HG02981 (cell line): ENCODE measurements at regions not wholly inside any gene's neighbourhood (a gene's known extent, or its start where the extent isn't known, plus 50 kb on each side); places are given as distances from the start of the nearest gene placed in this dataset.
A peak's percentile ranks its signal among the peaks of the same experiment; 100 is the strongest.

ENCODE experiments used
- ATAC-seq: cut with Tn5 transposase; IDR thresholded peaks from one replicate; pipeline ENCODE4 v1.9.1; 2021; ENCODE audit warnings: mild to moderate bottlenecking, moderate library complexity; ENCODE audit not compliant: unreplicated experiment

DNA sequence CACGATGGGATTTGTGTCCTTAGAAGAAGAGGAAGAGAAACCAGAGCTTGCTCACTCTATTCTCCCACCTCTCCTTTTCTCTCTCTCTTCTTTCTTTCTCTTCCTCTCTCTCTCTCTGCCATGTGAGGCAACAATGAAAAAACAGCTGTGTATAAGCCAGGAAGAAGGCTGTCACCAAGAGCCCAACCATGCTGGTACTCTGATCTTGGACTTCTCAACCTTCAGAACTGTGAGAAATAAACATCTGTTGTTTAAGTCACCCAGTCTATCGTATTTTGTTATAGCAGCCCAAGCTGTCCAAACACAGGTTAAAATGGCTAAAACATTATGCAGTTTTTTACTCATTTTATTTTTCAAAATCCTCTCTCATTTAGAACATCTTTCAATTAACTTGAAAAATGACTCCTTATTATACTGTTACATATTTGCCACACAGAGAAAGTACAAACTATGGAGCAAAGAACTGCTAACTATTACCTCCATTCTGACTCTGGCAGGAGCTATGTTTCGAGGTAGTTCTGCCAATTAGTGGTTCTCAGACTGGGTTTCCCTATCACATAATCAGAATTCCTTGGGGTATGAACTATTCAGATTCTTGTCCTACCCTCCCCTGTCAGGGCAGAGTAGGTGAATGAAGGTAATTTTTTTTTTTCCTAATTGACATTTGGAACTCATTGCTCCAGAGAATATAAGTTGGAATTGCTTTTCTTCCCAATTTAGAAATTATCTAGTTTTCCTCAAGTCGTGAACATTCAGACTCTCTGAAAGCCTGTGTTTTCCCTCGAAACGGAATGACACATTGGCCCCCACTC lies 434.6 kb downstream of the ENC1 start:
- ATAC-seq: no peak

DNA sequence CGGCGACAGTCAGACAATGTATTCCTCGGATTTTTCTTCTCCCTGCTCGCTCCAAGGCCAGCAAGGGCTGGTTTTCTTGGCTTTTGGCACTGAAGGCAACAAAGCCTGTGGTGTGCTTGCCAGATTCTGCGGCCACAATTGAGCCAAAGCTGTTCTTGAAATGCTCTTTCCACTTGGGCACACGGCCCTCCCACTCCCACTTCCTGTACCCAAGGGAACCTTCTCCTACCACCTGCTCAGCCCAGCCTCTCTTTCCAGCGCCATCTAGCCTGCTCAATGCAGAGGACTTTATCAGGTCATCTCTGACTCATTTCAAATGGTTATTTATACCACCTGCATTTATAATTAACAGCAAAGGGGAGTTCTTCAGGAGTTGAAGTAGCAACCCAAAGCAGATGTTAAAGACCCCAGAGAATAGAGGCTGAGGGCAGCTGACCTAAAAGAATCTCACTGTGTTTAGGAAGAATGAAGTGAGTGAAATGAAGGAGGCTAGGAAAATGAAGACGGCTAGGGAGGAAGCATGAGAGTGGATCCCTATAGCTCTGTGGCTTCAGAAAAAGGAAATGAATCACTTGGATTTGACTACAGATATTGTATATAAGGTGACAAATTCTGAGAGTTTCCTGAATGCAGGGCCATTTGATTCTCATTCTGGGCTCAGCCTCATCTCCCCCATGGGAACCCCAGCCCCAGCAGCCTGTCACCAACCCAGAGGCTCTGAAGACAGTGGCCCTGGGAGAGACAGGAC lies 439.0 kb downstream of the ENC1 start:
- ATAC-seq: peak; percentile 67

DNA sequence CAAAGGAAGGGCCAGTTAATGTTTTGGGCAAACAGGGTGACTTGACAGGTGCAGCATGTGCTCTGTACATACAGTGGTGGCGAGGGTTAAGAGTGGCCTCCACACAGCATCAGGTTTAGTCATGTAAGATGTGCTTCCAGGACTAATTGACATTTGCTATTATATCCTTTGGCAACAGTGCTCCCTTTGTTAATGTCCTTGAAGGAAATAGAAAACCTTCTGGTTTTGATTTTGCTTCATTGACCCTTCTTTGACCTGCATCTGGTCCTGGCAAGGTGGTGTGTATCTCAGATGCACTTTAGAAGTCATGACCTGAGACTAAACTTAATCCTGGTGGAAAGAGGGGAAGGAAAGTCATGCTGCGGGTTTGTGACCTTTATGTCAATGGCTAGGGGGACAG lies 440.0 kb downstream of the ENC1 start:
- ATAC-seq: no peak

DNA sequence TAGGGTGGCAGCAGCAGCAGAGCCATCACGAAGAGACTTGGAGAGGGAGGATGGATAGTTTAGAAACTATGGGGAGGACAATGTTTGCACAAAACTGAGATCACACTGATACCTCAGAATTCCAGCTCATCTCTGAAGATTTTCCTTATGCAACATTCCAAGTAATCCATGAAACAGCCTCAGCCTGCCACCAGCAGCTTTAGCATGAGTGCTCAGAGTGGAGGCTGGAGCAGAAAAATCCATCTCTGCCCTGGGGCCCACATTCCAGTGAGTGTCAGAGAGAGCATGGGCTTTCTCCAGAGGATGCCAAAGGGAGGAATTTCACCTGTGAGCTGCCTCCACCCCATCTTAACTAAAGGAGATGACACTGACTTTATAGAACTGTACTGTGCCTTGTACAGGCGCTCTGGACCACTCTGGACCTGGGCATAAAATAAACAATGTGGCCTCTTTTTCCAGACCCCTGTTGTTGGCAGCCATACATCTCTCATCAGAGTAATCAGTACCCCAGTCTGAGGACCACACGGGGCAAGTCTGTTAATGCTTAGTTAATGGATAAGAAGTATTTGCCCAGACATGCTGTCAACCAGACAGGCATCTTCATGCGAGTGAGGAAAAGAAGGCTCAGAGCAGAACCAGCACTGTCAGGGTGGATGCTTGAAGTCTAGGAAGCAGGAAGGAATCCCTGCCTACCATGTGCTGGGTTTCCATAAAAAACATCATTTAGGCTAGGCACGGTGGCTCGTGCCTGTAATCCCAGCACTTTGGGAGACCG lies 440.9 kb downstream of the ENC1 start:
- ATAC-seq: no peak

DNA sequence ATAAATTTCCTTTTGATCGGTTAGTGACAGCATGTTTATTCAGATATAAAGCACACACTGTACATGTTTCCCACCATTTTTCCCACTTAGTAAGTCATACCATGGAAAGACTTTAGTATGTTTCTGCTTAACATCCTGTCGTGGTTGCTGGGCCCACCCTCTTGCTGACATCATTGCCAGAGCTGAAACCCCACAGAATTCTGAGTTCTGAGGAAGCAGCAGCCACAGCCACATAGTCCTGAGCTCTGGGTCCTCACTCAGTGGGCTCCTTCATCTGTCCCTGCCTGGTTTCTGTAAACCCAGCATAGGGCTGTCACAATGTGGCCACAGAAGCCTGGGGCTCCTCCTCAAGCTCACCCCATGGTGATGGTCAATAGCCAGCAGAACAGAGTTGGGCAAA lies 441.5 kb downstream of the ENC1 start:
- ATAC-seq: peak; percentile 42

DNA sequence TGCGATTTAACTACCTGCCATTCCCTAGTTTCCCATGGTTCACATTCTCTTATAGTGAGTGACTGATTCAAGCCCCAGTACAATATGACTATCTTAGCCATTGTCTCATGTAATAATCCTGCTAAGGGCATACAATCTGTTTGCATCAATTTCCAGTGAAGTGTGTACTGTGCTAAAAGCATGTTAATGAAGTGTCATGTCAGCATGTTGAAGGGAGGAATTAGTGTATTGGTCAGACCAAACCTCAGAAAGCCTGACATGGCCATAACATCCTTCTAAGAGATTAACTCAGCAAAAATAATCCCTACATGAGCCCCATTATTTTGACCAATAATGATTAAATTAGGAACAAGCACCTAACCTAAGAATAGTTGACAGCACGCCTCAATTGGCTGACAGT lies 442.4 kb downstream of the ENC1 start:
- no peak for ATAC-seq

DNA sequence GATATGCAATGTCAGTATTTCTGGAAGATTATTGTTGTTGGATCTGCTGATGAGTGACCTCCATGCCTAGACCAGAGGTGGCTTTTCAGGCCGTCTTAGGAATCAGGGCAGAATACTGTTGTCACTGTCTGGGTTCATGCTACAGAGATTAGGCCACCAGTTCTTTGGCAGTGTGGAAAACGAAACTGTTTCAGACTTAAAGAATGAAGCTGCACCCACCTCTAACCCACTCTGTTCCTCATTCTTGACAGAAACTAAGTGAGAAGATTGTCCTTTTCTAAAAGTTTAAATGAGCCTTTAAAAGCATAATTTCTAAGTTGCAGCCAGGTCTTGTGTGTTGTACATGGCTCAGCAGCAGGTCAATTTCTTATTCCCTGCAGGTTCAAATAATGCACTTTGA lies 444.3 kb downstream of the ENC1 start:
- ATAC-seq: peak; percentile 62

DNA sequence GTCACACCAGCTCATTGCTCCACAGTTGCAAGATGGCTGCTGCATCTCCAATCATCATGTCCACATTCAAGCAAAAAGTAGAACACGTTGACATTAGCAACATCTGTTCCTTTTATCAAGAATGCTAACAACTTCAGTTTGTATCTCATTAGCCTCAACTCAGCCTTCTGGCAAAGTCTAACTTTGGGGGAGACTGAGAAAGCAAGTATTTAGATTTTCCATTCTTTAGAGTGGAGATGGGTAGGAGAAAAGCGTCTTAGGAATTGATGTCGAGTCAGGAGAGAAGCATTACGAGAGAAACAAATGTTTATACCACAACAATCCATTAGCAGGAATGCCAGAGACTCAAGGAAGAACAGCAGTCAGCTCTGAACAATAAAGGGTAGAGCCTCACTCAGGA lies 446.3 kb downstream of the ENC1 start:
- no peak for ATAC-seq

DNA sequence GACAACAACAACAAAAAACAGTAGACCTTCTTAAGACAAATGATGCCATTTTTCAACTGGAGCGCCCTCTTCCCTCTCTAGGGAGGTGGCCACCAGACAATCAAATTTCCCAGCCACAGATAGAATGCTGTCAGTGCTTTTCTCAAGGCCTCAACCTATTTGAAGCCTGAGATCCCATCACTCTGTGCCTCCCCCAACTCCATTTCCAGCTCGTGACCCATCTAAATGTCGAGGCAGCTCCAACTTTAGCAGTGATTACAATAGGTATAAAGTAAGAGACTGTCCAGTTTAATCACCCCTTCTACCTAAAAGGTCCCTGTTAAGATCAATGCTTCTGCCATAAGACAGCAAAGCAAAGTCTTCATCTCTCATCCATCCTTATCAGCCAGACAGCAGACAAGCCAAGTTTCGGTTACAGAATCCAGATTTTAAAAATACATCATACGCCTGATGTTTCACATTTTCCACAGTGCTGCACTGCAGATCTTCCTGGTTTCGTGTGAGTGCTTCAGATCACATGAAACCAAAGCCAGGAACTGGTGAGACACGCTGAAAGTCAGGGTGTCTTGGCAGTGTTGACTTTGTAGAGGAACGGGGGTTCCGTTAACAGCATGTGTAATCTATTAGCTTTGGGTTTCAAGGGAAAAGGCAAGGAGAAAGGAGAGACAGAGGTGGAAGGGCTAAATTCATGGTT lies 447.8 kb downstream of the ENC1 start:
- no peak for ATAC-seq

DNA sequence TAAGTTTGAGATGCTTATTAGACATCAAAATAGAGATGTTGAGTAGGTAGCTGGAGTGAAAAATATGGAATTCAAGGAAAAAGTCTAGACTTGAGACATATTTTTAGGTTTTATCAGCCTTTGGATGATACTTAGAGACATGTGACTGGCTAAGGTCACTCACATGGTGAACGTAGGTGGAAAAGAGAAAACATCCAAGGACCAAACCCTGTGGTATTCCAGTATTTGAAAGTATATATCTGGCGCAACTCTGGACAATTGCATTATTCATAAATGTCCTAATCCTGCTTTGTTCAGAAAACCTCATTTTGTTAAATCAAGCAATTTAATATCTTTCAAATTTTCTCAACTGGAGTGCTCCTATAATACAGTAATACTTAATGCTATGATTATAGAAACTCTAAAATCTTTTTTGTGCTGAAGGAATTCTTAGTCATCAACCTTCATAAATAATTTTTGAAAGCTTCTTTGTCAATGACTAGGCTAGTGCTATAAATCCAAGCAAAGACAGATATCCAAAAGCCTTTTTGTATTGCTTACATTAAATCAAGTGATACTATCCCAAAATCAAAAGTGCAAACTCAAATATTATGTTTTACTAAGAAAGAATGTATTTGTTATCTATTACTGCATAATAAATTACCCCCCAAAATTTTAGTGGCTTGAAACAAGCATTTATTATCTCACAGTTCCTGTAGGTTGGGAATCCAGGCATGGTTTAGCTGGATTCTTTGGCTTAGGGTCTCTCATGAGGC lies 452.0 kb downstream of the ENC1 start:
- no peak for ATAC-seq

DNA sequence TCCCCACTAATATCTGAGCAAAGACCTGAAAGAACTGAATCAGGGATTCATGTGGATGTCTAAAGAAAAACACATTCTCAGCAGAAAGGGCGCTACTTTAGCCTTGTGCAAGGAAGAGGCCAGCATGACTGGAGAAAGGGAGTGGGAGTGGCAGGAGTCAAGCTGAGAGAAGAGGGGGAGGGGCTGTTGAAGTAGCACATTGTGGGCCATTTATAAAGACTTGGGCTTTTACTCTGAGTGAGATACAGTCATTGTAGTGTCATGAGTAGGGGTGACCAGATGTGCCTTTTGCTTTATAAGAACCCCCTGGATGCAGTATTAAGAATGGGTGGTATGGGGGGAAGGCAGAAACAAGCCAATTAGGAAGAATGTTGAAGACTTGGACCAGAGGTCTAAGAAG lies 452.8 kb downstream of the ENC1 start:
- ATAC-seq: no peak

DNA sequence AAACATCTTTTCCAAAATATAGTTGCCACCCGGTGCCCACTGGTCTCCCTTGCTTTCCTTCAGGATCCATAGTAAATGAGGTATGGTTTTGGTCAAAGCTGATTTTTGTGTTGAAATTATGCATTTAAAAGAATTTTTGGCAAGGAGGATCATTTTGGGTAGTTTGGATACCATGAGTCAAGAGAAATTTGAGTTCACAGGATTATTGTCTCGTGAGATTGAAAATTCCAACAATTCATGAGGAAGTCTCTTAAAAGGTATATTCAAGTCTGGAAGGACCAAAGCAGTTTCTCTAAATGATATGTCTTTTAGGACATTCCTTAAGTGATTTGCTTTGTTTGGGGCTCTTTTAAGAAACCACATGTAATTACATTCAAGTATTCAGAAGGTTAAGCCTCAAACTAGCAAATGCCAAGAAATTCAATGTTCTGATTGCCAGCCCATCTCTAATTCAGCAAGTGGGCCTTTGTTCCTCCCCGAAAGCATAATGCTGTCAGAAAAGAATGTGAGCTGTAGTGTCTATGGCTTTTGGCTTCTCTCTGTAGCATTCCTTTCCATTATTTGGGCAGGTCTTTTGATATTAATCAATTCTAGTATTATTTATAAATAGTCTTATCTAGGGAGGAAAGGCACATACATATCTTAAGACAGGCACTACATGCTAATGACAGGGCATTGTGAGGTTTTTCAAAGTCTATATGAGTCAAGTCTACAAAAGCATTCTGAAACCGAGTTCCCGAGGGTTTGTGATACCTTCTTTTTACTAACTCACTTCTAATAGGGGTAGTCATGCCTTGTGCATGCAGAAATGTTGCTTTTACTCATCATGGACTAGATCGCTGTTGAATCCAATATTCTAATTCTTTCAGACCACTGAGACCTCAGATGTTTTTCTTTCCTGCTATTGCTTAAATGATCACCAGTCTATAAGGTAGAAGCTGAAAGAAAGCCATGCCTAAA lies 453.9 kb downstream of the ENC1 start:
- ATAC-seq: no peak

DNA sequence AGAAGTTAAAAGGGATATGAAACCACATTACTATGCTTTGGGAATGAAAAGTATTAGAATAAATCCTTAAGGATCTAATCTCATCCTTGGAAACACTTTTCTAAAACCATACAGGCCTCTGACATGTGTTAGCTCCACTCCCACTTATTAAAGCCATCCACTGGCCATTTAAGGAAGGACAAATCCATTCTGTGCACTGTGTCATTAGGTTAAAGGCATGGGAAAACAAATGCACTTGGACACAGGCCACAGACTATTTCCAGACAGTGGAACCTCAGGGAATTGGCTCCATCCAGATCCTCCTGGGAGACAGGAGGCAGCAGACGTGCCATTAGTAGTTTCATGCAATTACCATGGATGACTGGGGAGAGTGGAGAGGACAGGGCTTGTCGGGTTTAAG lies 454.9 kb downstream of the ENC1 start:
- ATAC-seq: no peak

DNA sequence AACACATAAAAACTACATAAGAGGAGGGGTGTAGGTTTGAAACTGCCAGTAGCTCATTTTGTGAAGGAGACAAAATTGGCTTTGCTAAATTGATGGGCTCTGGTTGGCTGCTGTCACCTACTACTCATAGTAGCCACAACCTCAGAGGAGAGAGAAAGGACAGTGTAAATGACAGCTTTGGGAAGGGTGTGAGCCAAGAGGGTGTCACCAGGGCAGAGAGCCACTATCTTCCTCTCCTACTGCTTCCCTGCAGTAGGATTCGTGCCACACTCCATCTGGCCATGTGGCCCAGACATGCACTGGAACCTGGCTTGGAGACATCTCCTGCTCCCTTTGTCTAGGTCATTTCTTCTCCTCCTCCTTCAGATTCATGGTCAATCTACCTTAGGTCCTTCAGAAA lies 455.9 kb downstream of the ENC1 start:
- ATAC-seq: no peak

DNA sequence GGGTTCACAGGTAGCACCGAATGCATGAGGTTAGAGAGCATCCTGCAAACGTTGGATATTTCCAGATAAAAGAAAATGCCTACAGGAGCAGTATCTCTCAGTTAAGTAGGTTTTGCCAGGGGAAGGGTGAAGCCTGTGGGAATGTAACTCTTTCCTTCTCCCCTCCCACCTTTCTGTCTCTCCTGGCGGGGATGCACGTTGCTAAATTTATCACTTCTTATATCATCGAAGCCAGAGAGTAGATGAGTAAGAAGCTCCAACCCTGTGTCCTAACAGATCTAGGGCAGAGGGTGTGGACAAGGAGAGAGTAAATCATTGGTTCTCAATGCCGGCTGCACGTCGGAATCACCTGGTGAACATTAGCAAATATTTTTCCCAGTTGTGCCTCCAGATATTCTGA lies 457.5 kb downstream of the ENC1 start:
- no peak for ATAC-seq

DNA sequence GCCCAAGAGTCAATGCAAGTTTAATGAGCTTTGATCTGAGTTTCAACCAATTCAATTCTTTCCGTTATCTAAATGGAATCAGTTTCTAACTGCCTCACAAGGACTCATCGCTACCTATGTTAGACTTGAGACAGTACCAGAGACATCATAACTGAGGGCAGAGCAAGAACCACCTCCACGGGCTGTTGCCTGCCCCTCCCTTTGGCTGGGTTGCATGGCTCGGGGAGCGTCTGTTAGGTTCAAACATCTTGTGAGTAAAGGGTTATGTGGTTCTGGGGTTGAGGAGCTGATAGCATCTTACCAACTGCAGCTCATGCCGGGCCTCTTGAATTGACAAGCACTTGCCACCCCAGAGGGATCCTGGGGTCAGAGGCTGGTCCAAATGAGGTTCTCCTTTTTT lies 457.9 kb downstream of the ENC1 start:
- ATAC-seq: no peak

DNA sequence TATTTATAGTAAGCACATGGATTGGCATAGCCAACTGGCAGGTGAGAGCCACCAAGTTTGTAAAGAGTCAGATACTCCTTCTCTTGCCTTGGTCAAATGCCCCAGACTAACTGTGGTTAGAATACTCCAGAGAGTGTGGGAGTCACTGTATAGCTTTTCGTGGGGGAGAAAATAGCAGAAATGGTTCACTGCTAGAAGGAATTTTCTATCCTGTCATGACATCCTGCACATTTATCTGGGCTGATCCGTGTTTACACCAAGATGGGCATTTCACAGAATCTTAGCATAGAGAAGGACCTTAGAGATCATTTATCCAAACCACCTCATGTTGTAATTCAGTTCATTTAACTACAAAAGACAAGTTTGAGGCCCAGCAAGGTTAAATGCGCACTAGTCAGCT lies 460.8 kb downstream of the ENC1 start:
- ATAC-seq: no peak

DNA sequence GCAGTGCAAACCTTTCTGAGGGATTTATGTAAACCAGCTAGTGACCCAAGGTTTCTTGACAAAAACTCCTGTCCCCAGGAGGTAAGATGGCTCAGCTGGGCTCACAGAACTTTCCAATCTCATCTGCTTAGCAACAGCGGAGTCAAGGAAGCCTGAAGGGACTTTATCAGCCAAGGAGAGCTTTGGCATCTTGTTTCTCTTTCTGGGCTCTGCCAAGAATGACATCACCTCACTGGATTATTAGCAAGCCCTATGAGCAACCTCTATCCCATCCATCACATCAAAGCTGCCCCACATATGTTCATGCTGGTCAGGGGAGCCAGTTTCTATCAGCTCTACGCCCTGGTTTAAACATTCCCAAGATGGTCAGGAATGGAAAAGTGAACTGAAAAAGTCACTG lies 461.3 kb downstream of the ENC1 start:
- ATAC-seq: no peak

DNA sequence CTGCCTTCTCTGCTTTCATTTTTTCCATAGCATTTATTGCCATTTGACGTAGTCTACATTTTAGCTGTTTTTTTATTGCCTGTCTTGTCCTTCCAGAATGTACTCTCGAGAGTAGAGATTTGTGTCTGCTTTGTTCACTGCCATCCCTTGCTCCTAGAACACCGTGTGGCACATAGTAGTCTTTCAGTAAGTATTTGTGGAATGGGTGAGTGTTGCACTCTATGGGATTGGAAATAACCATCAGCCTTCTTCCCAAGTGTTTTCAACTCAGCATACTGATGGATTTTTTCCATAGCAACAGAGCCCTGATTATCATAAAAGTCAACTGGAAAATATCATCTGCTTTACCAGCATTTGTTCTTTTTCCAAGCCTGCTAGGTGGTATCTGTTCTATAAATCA lies 462.6 kb downstream of the ENC1 start:
- ATAC-seq: no peak
